H1 (cell line): ENCODE measurements at regions not wholly inside any gene's neighbourhood (a gene's known extent, or its start where the extent isn't known, plus 50 kb on each side); places are given as distances from the start of the nearest gene placed in this dataset.

Source experiments
- CTCF ChIA-PET: fragments of 300-600 bp; sonication (Branson Sonifier 250); formaldehyde crosslinking; loops from one replicate; lab custom pipeline; 2021; ENCODE audit not compliant: partially characterized antibody; lab: Charles Lee
- POLR2A ChIA-PET: fragments of 300-600 bp; sonication (Branson Sonifier 250); formaldehyde crosslinking; loops from one replicate; lab custom pipeline; 2021; ENCODE audit warnings: inconsistent platforms; ENCODE audit not compliant: partially characterized antibody; lab: Charles Lee
- DNase-seq, 2 experiments: peaks; one replicate each; pipeline versions ENCODE4 v3.0.0 to v3.0.0-alpha.2; 2010 to 2022; ENCODE audit warnings: low spot score in 2 of 2, low read depth in 1 of 2, mixed read lengths in 1 of 2
- FAIRE-seq: peaks from 2 replicates; lab custom pipeline; 2011; peaks lifted over from hg19 to GRCh38; lab: Jason Lieb, UNC
- H2AFZ ChIP-seq: 2 replicates; pipeline ENCODE4 v1.8.1; 2012; ENCODE audit warnings: low read length, inconsistent platforms
- H2AK5ac ChIP-seq: 2 replicates; pipeline ENCODE4 v1.6.1; 2013; ENCODE audit warnings: low read depth, low read length
- H2BK120ac ChIP-seq: replicated peaks from 2 replicates; pipeline ENCODE3; 2013; ENCODE audit warnings: low read depth, low read length, inconsistent platforms
- H2BK12ac ChIP-seq: 2 replicates; pipeline ENCODE4 v1.6.1; 2013; ENCODE audit warnings: low read depth, low read length
- H2BK15ac ChIP-seq: 2 replicates; pipeline ENCODE4 v1.6.1; 2013; ENCODE audit warnings: low read length
- H2BK20ac ChIP-seq: 2 replicates; pipeline ENCODE4 v1.6.1; 2013; ENCODE audit warnings: low read length
- H2BK5ac ChIP-seq: 2 replicates; pipeline ENCODE4 v1.6.1; 2013; ENCODE audit warnings: low read depth, low read length
- H3K14ac ChIP-seq: 2 replicates; pipeline ENCODE4 v1.6.1; 2013; ENCODE audit warnings: inconsistent platforms; ENCODE audit not compliant: insufficient read length
- H3K18ac ChIP-seq: 2 replicates; pipeline ENCODE4 v1.6.1; 2013; ENCODE audit warnings: low read length; ENCODE audit errors: extremely low read depth
- H3K23ac ChIP-seq: 2 replicates; pipeline ENCODE4 v1.6.1; 2013; ENCODE audit warnings: inconsistent platforms; ENCODE audit not compliant: insufficient read length
- H3K23me2 ChIP-seq: 2 replicates; pipeline ENCODE4 v1.6.1; 2013; ENCODE audit warnings: low read depth, low read length
- H3K27ac ChIP-seq: 2 replicates; pipeline ENCODE4 v1.6.1; 2011; ENCODE audit warnings: low read depth, low read length, inconsistent platforms
- H3K27me3 ChIP-seq, 4 experiments: replicated peaks in 1 of 4; 1 replicate in 1 of 4; 2 replicates in 3 of 4; pipeline versions ENCODE4 v1.6.1 to v1.8.1; 2011 to 2013; ENCODE audit warnings: low read length in 3 of 4, mild to moderate bottlenecking in 3 of 4, inconsistent platforms in 2 of 4, mixed read lengths in 2 of 4, moderate library complexity in 1 of 4; ENCODE audit not compliant: control insufficient read depth in 3 of 4, insufficient read depth in 3 of 4; ENCODE audit errors: extremely low read depth in 1 of 4
- H3K36me3 ChIP-seq, 4 experiments: 2 replicates each; pipeline versions ENCODE4 v1.6.1 to v1.8.1; 2011 to 2013; ENCODE audit warnings: mild to moderate bottlenecking in 4 of 4, low read length in 3 of 4, moderate library complexity in 2 of 4, control low read depth in 1 of 4, inconsistent platforms in 1 of 4; ENCODE audit not compliant: insufficient read depth in 4 of 4, control insufficient read depth in 2 of 4
- H3K4ac ChIP-seq: replicated peaks from 2 replicates; pipeline ENCODE3; 2013; ENCODE audit warnings: low read length, low read depth, mixed read lengths, inconsistent platforms; ENCODE audit not compliant: insufficient read length
- H3K4me1 ChIP-seq, 4 experiments: replicated peaks in 1 of 4; 1 replicate in 1 of 4; 2 replicates in 3 of 4; pipeline versions ENCODE4 v1.6.1 to v1.8.1; 2011 to 2013; ENCODE audit warnings: low read length in 3 of 4, inconsistent platforms in 2 of 4, mixed read lengths in 1 of 4; ENCODE audit not compliant: insufficient read depth in 4 of 4, control insufficient read depth in 3 of 4
- H3K4me2 ChIP-seq, 2 experiments: 2 replicates each; pipeline versions ENCODE4 v1.6.1 to v1.8.1; 2011 to 2013; ENCODE audit warnings: low read depth in 2 of 2, low read length in 2 of 2, control low read depth in 1 of 2, inconsistent platforms in 1 of 2, mild to moderate bottlenecking in 1 of 2; ENCODE audit not compliant: insufficient read depth in 1 of 2
- H3K4me3 ChIP-seq, 4 experiments: fragments of 200-600, 300-600 bp in 1 of 4; sonication (generic), shearing (Covaris generic), sonication (Bioruptor Twin) in 1 of 4; 2 replicates each; pipeline versions ENCODE4 v1.5.1 to v1.8.1; 2011 to 2016; ENCODE audit warnings: low read length in 4 of 4, low read depth in 3 of 4, control low read depth in 2 of 4, inconsistent platforms in 2 of 4, mild to moderate bottlenecking in 2 of 4, mixed read lengths in 1 of 4, moderate library complexity in 1 of 4; ENCODE audit not compliant: insufficient read depth in 2 of 4; ENCODE audit errors: extremely low read depth in 1 of 4
- H3K56ac ChIP-seq: replicated peaks from 2 replicates; pipeline ENCODE3; 2013; ENCODE audit warnings: low read depth, mild to moderate bottlenecking, mixed read lengths, low read length, inconsistent platforms; ENCODE audit not compliant: insufficient read length
- H3K79me1 ChIP-seq: 2 replicates; pipeline ENCODE4 v1.6.1; 2013; ENCODE audit warnings: low read depth, low read length, control low read depth
- H3K79me2 ChIP-seq, 2 experiments: 2 replicates each; pipeline versions ENCODE4 v1.6.1 to v1.8.1; 2012 to 2013; ENCODE audit warnings: low read length in 2 of 2, mild to moderate bottlenecking in 2 of 2, inconsistent platforms in 1 of 2; ENCODE audit not compliant: insufficient read depth in 2 of 2, control insufficient read depth in 1 of 2
- H3K9ac ChIP-seq, 4 experiments: replicated peaks in 1 of 4; 1 replicate in 1 of 4; 2 replicates in 3 of 4; pipeline versions ENCODE4 v1.6.1 to v1.8.1; 2011 to 2013; ENCODE audit warnings: low read depth in 3 of 4, low read length in 3 of 4, control low read depth in 2 of 4, mild to moderate bottlenecking in 2 of 4, moderate library complexity in 2 of 4, inconsistent platforms in 1 of 4; ENCODE audit errors: extremely low read depth in 1 of 4
- H3K9me3 ChIP-seq, 2 experiments: 2 replicates each; pipeline versions ENCODE4 v1.6.1 to v1.8.1; 2012 to 2013; ENCODE audit warnings: mild to moderate bottlenecking in 2 of 2, moderate library complexity in 2 of 2, control low read depth in 1 of 2, inconsistent platforms in 1 of 2, low read depth in 1 of 2, low read length in 1 of 2, mixed read lengths in 1 of 2; ENCODE audit not compliant: insufficient read depth in 2 of 2
- H4K20me1 ChIP-seq, 2 experiments: replicated peaks in 1 of 2; 2 replicates each; pipeline versions ENCODE3 to v1.8.1; 2011 to 2013; ENCODE audit warnings: inconsistent platforms in 2 of 2, low read length in 2 of 2, mild to moderate bottlenecking in 1 of 2; ENCODE audit not compliant: insufficient read depth in 2 of 2, control insufficient read depth in 1 of 2
- H4K5ac ChIP-seq: 2 replicates; pipeline ENCODE4 v1.6.1; 2013; ENCODE audit warnings: low read length, low read depth, mixed read lengths, inconsistent platforms; ENCODE audit not compliant: insufficient read length
- H4K8ac ChIP-seq: 2 replicates; pipeline ENCODE4 v1.8.0; 2013; ENCODE audit warnings: mild to moderate bottlenecking, moderate library complexity, low read length, inconsistent platforms; ENCODE audit not compliant: insufficient read depth; ENCODE audit errors: extremely low read depth
- H4K91ac ChIP-seq: replicated peaks from 2 replicates; pipeline ENCODE3; 2013; ENCODE audit warnings: low read length, mixed read lengths, inconsistent platforms; ENCODE audit not compliant: insufficient read length
- BCL11A ChIP-seq, 2 experiments: IDR thresholded peaks; one replicate each; pipeline ENCODE4 v1.6.1; 2011; ENCODE audit warnings: low read depth in 2 of 2, low read length in 2 of 2, mild to moderate bottlenecking in 2 of 2
- BRCA1 ChIP-seq: IDR thresholded peaks from 2 replicates; pipeline ENCODE4 v1.6.1; 2012; ENCODE audit warnings: low read depth, low read length, improper control_type of control experiment
- FOSL1 ChIP-seq: IDR thresholded peaks from 2 replicates; pipeline ENCODE4 v1.6.1; 2011; ENCODE audit warnings: mild to moderate bottlenecking, low read depth, low read length, moderate library complexity; ENCODE audit not compliant: insufficient read depth
- MAFK ChIP-seq: IDR thresholded peaks from 2 replicates; pipeline ENCODE4 v1.6.1; 2012; ENCODE audit warnings: low read depth, mild to moderate bottlenecking, improper control_type of control experiment, low read length
- NANOG ChIP-seq: IDR thresholded peaks from 2 replicates; pipeline ENCODE4 v1.6.1; 2011; ENCODE audit warnings: low read length, low read depth, mild to moderate bottlenecking, inconsistent platforms; ENCODE audit not compliant: insufficient read depth, poor library complexity, severe bottlenecking
- POLR2AphosphoS5 ChIP-seq: IDR thresholded peaks from 2 replicates; pipeline ENCODE4 v1.6.1; 2011; ENCODE audit warnings: low read depth, low read length
- POU5F1 ChIP-seq: IDR thresholded peaks from 2 replicates; pipeline ENCODE4 v1.6.1; 2011; ENCODE audit warnings: low read depth, mild to moderate bottlenecking, low read length, moderate library complexity
- RFX5 ChIP-seq: IDR thresholded peaks from 2 replicates; pipeline ENCODE4 v1.6.1; 2011; ENCODE audit warnings: low read depth, low read length, improper control_type of control experiment, borderline replicate concordance
- RNF2 ChIP-seq: fragments of 200-900, 300-1000 bp; sonication (generic); IDR thresholded peaks from 2 replicates; pipeline ENCODE4 v1.7.1; 2016; ENCODE audit warnings: borderline replicate concordance, low read depth, mild to moderate bottlenecking, antibody characterized with exemption, low read length; ENCODE audit not compliant: poor library complexity, severe bottlenecking; ENCODE audit errors: missing control alignments
- SP1 ChIP-seq: IDR thresholded peaks from 2 replicates; pipeline ENCODE4 v1.6.1; 2011; ENCODE audit warnings: low read depth, low read length
- TAF7 ChIP-seq: optimal IDR thresholded peaks from 2 replicates; pipeline ENCODE3; 2011; ENCODE audit warnings: low read depth, mild to moderate bottlenecking, inconsistent platforms, low read length, moderate library complexity, borderline replicate concordance
- TCF12 ChIP-seq: IDR thresholded peaks from 2 replicates; pipeline ENCODE4 v1.6.1; 2011; ENCODE audit warnings: low read depth, mild to moderate bottlenecking, low read length
- WGBS, 2 experiments: shearing (Covaris generic) in 1 of 2; methylation state at CpG; one replicate each; pipeline versions ENCODE4 v1.1.6 to v1.1.7; 2013 to 2015; ENCODE audit warnings: low lambda C conversion rate in 2 of 2, mixed read lengths in 2 of 2, inconsistent platforms in 1 of 2, low coverage in 1 of 2, missing lambda C conversion rate in 1 of 2; ENCODE audit not compliant: insufficient replicate concordance in 2 of 2, insufficient coverage in 1 of 2, insufficient read length in 1 of 2; ENCODE audit errors: extremely low coverage in 1 of 2, missing lambda C conversion rate in 1 of 2; 5-methylcytosine and 5-hydroxymethylcytosine counted together
- TF ChIP-seq, protein P1 (sequence below): IDR thresholded peaks from 2 replicates; pipeline ENCODE4 v1.6.1; 2012; ENCODE audit warnings: inconsistent platforms

DNA sequence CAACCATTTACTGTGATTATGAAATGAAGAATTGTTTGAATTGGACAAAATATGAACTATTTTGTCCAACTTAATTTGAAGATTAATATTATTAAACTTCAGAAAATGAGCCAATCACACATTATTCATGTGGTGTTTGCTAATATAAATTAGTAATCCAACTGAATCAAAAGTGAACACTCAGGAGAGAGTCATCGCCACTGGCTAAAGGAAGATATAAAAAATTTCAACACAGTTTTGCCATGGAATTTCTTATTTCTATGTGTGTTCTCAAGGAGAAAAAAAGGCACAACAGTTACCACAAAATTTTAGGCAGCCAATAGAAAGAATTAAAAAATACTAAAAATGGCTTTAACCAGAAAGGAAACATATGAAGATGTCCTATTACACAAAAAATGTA is 2683.8 kb downstream of the PCDH9 start:
- Histone ChIP-seq H4K91ac (no peak overlapping the region), H3K79me1 (no peaks in the 10 kb centered on the region), H3K56ac (no peak overlapping the region), H2AFZ (no peak overlapping the region), H3K79me2 (no peaks in the 10 kb centered on the region), H3K4me1 (no peaks in the 10 kb centered on the region), H3K9me3 (peaks cover 3 to 7% of the 10 kb centered on the region in 2 experiments; a peak in 3 of 4 replicates), H2BK5ac (no peak overlapping the region), H3K23me2 (no peaks in the 10 kb centered on the region; the same call in 1 of the 2 replicates), H3K14ac (no peak overlapping the region), H3K23ac (no peak overlapping the region), H4K20me1 (no peaks in the 10 kb centered on the region), H3K27ac (no peak overlapping the region), H2BK20ac (no peak overlapping the region), H3K4me2 (no peak overlapping the region), H4K8ac (no peak overlapping the region), H3K4ac (no peak overlapping the region), H2BK12ac (no peak overlapping the region), H3K4me3 (no peak overlapping the region), H2BK15ac (no peak overlapping the region), H3K18ac (no peak overlapping the region), H3K27me3 (no peaks in the 10 kb centered on the region), H2BK120ac (no peak overlapping the region), H4K5ac (no peak overlapping the region), H3K36me3 (no peaks in the 10 kb centered on the region), H3K9ac (no peak overlapping the region), H2AK5ac (no peak overlapping the region)
- WGBS, 2 experiments: 100% methylated on average over 1 of the region's 1 CpG; no CpG with 5 or more reads in 1 of the 2 experiments
- FAIRE-seq (no peak), DNase-seq (no peak)
- TF ChIP-seq TAF7 (no peak), FOSL1 (no peak), RNF2 (no peak), MAFK (no peak), SP1 (no peak), BCL11A (IDR thresholded peaks at IDR 0.05; ENCODE audit: low read depth in 2 of 2, low read length in 2 of 2) (no peak), NANOG (no peak), RFX5 (no peak), POLR2AphosphoS5 (no peak), TCF12 (no peak), BRCA1 (no peak), POU5F1 (no peak)
- TF ChIP-seq, protein P1, sequence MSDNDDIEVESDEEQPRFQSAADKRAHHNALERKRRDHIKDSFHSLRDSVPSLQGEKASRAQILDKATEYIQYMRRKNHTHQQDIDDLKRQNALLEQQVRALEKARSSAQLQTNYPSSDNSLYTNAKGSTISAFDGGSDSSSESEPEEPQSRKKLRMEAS: no peak
- CTCF ChIA-PET: no interaction called here
- POLR2A ChIA-PET: no interaction called here
